B cell (primary cell): ENCODE measurements at regions not wholly inside any gene's neighbourhood (a gene's known extent, or its start where the extent isn't known, plus 50 kb on each side); places are given as distances from the start of the nearest gene placed in this dataset.

Experiments
- ATAC-seq: fragments of 200-7000 bp; cut with Tn5 transposase; one replicate; pipeline ENCODE4 v1.10.0; 2021; ENCODE audit warnings: low read depth, mild to moderate bottlenecking, moderate number of reproducible peaks, moderate library complexity
- CTCF ChIA-PET: fragments of 350-600 bp; sonication (Branson Sonifier 250); formaldehyde crosslinking; loops from one replicate; lab custom pipeline; 2021; ENCODE audit warnings: antibody characterized with exemption, inconsistent platforms; lab: Charles Lee
- POLR2A ChIA-PET: fragments of 350-600 bp; sonication (Branson Sonifier 250); formaldehyde crosslinking; loops from one replicate; lab custom pipeline; 2021; ENCODE audit warnings: antibody characterized with exemption; lab: Charles Lee
- DNase-seq: peaks from one replicate; pipeline ENCODE4 v3.0.0; 2013
- H2AFZ ChIP-seq: 2 replicates; pipeline ENCODE4 v1.6.1; 2012; ENCODE audit warnings: mild to moderate bottlenecking, low read depth, low read length; ENCODE audit not compliant: insufficient read depth, poor library complexity, severe bottlenecking
- H3K27ac ChIP-seq, 2 donors: 1 replicate in 1 of 2; 2 replicates in 1 of 2; pipeline ENCODE4 v1.5.1; 2012 to 2013; ENCODE audit warnings: low read length in 2 of 2, mild to moderate bottlenecking in 2 of 2, moderate library complexity in 1 of 2
- H3K27me3 ChIP-seq, 4 experiments: fragments of 200-600 bp in 1 of 4; sonication (generic) in 1 of 4; replicated peaks in 1 of 4; 1 replicate in 2 of 4; 2 replicates in 2 of 4; pipeline versions ENCODE4 v1.6.1 to v1.7.0; 2013 to 2016; ENCODE audit warnings: low read length in 3 of 4, mild to moderate bottlenecking in 2 of 4, mixed read lengths in 1 of 4, moderate library complexity in 1 of 4; ENCODE audit not compliant: insufficient read depth in 4 of 4, control insufficient read depth in 3 of 4; ENCODE audit errors: control extremely low read depth in 1 of 4
- H3K36me3 ChIP-seq, 2 experiments: replicated peaks in 1 of 2; 1 replicate in 1 of 2; 2 replicates in 1 of 2; pipeline versions ENCODE4 v1.6.1 to v1.7.1; 2013; ENCODE audit warnings: low read length in 1 of 2; ENCODE audit not compliant: insufficient read depth in 2 of 2, control insufficient read depth in 1 of 2; ENCODE audit errors: control extremely low read depth in 1 of 2, extremely low read depth in 1 of 2
- H3K4me1 ChIP-seq, 2 donors: fragments of 200-600 bp in 1 of 2; sonication (generic) in 1 of 2; 1 replicate in 1 of 2; 2 replicates in 1 of 2; pipeline versions ENCODE4 v1.5.1 to v1.6.1; 2013 to 2017; ENCODE audit warnings: low read length in 2 of 2; ENCODE audit not compliant: control insufficient read depth in 2 of 2, insufficient read depth in 2 of 2
- H3K4me2 ChIP-seq: replicated peaks from 2 replicates; pipeline ENCODE3; 2012; ENCODE audit warnings: mild to moderate bottlenecking, low read depth, low read length; ENCODE audit not compliant: poor library complexity, severe bottlenecking
- H3K4me3 ChIP-seq, 5 experiments: fragments of 200-600 bp in 1 of 5; sonication (generic) in 1 of 5; 1 replicate in 3 of 5; 2 replicates in 2 of 5; pipeline versions ENCODE4 v1.5.1 to v1.7.0; 2011 to 2016; ENCODE audit warnings: low read length in 4 of 5, mild to moderate bottlenecking in 4 of 5, low read depth in 2 of 5, control low read depth in 1 of 5, moderate library complexity in 1 of 5; ENCODE audit not compliant: insufficient read depth in 1 of 5; ENCODE audit errors: control extremely low read depth in 1 of 5, extremely low read depth in 1 of 5
- H3K79me2 ChIP-seq: fragments of 200-600 bp; sonication (generic); one replicate; pipeline ENCODE4 v1.6.0; 2016; ENCODE audit warnings: low read length; ENCODE audit not compliant: control insufficient read depth, insufficient read depth
- H3K9ac ChIP-seq: fragments of 200-600 bp; sonication (generic); 2 replicates; pipeline ENCODE4 v1.6.1; 2017; ENCODE audit warnings: mild to moderate bottlenecking, low read length, moderate library complexity
- H3K9me3 ChIP-seq, 3 donors: one replicate each; pipeline versions ENCODE4 v1.6.1 to v1.7.1; 2013; ENCODE audit warnings: low read length in 2 of 3; ENCODE audit not compliant: control insufficient read depth in 2 of 3, insufficient read depth in 1 of 3; ENCODE audit errors: control extremely low read depth in 1 of 3
- H4K20me1 ChIP-seq: 2 replicates; pipeline ENCODE4 v1.6.0; 2012; ENCODE audit warnings: mild to moderate bottlenecking, low read length; ENCODE audit not compliant: insufficient read depth, control insufficient read depth, poor library complexity, severe bottlenecking
- H3K27ac Mint-ChIP-seq: one replicate; pipeline ENCODE4 v1.8.0; 2021; ENCODE audit warnings: mixed read lengths
- H3K27me3 Mint-ChIP-seq: one replicate; pipeline ENCODE4 v1.8.0; 2021; ENCODE audit warnings: mixed read lengths
- H3K4me1 Mint-ChIP-seq: one replicate; pipeline ENCODE4 v1.8.0; 2021; ENCODE audit warnings: mixed read lengths
- H3K4me3 Mint-ChIP-seq: one replicate; pipeline ENCODE4 v1.8.0; 2021; ENCODE audit warnings: mixed read lengths
- H3K9me3 Mint-ChIP-seq: one replicate; pipeline ENCODE4 v1.8.0; 2022; ENCODE audit warnings: mixed read lengths; ENCODE audit not compliant: insufficient read depth
- CTCF ChIP-seq: fragments of 200-600 bp; IDR thresholded peaks from one replicate; pipeline ENCODE4 v1.8.0; 2022; ENCODE audit warnings: antibody characterized with exemption, mild to moderate bottlenecking
- EZH2 ChIP-seq: IDR thresholded peaks from 2 replicates; pipeline ENCODE4 v1.6.1; 2012; ENCODE audit warnings: borderline replicate concordance, low read depth, mild to moderate bottlenecking, moderate library complexity, low read length; ENCODE audit not compliant: insufficient read depth, poor library complexity, severe bottlenecking
- WGBS: methylation state at CpG from one replicate; pipeline ENCODE4 v1.1.5; 2013; ENCODE audit warnings: missing lambda C conversion rate; ENCODE audit not compliant: insufficient coverage; 5-methylcytosine and 5-hydroxymethylcytosine counted together
- intact Hi-C: fragments of 100-400 bp; cut with micrococcal nuclease; formaldehyde crosslinking; loops from one replicate; pipeline ENCODE4 v1.10.0; 2022

DNA sequence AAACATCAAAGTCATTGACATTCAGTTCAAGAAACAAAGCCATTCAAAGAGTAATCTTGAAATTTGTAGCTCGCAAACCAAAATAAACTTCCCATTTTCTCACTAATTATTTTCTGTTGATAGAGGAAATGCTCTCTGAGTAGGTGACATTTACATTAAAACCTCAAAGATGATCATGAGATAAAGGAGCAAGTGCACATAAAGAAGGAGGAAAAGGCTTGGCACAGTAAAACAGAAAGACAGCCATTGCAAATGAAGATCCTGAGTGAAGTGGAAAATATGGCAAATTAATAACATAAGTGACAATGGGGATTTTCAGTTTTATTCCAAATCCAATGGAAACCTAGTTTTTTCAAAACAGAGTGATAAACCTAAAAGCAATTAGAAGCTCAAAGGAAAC lies 2320.8 kb downstream of the ARAP2 start:
- TF ChIP-seq CTCF: no peak
- TF ChIP-seq EZH2: no peak
- H3K4me3 ChIP-seq: no peak overlapping the region
- Mint-ChIP-seq H3K27me3 (no peaks in the 10 kb centered on the region), H3K4me1 (no peaks in the 10 kb centered on the region), H3K4me3 (no peak overlapping the region), H3K9me3 (peaks cover 4% of the 10 kb centered on the region), H3K27ac (no peak overlapping the region)
- no peak overlapping the region for H2AFZ ChIP-seq
- no peaks in the 10 kb centered on the region for H3K79me2 ChIP-seq
- no peaks in the 10 kb centered on the region for H3K36me3 ChIP-seq
- ChIA-PET POLR2A (no interaction called here), CTCF (no interaction called here)
- no peak for DNase-seq
- no peaks in the 10 kb centered on the region for H3K4me1 ChIP-seq
- no peak for ATAC-seq
- no peaks in the 10 kb centered on the region for H3K27me3 ChIP-seq
- no peak overlapping the region for H3K4me2 ChIP-seq
- H3K9ac ChIP-seq: no peak overlapping the region
- H4K20me1 ChIP-seq: no peaks in the 10 kb centered on the region
- H3K9me3 ChIP-seq: no peaks in the 10 kb centered on the region
- no CpG with 5 or more reads among the region's 1 CpG for WGBS
- no peak overlapping the region for H3K27ac ChIP-seq
- intact Hi-C loops: no loop called here

GRCh38 chr4:33924239-33924638 lies 2320.1 kb downstream of the ARAP2 start:
- H4K20me1 ChIP-seq: no peaks in the 10 kb centered on the region
- 87% methylated on average over 5 of the region's 7 CpGs for WGBS
- H3K4me1 Mint-ChIP-seq: no peaks in the 10 kb centered on the region
- intact Hi-C loops: no loop called here
- POLR2A ChIA-PET: no interaction called here
- no peak overlapping the region for H3K27ac Mint-ChIP-seq
- H3K27ac ChIP-seq: no peak overlapping the region
- peaks cover 4% of the 10 kb centered on the region for H3K9me3 Mint-ChIP-seq
- TF ChIP-seq CTCF: no peak
- TF ChIP-seq EZH2: no peak
- ATAC-seq (no peak), DNase-seq (no peak)
- H3K4me1 ChIP-seq: no peaks in the 10 kb centered on the region
- CTCF ChIA-PET: no interaction called here
- H3K9ac ChIP-seq: no peak overlapping the region
- no peaks in the 10 kb centered on the region for H3K27me3 ChIP-seq
- H3K4me3 ChIP-seq: no peak overlapping the region
- H3K9me3 ChIP-seq: no peaks in the 10 kb centered on the region
- no peaks in the 10 kb centered on the region for H3K79me2 ChIP-seq
- no peak overlapping the region for H3K4me3 Mint-ChIP-seq
- no peak overlapping the region for H2AFZ ChIP-seq
- H3K27me3 Mint-ChIP-seq: no peaks in the 10 kb centered on the region
- H3K4me2 ChIP-seq: no peak overlapping the region
- H3K36me3 ChIP-seq: no peaks in the 10 kb centered on the region
